ENCODE measurements at regions not wholly inside any gene's neighbourhood (a gene's known extent, or its start where the extent isn't known, plus 50 kb on each side); places are given as distances from the start of the nearest gene placed in this dataset.

DNA sequence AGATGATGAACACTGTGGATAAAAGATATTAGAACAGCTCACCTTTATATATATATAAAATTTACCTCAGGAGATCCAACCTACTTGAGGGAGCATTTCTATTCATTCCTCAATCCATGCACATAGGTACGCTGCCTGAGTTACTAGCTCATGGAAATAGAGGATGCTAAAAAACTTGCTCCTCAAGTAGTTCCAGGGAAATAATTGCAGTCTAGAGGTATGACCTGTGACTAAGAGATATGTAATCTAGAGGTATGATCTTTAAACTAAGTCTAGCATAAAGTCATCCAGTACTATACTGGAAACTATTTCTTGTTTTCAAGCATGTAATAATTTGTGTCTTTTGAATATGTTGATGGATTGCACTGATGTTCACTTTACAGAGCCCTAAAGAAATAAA is 471.2 kb downstream of the TAF11L14 start:
- no peak overlapping the region for H3K4me3 ChIP-seq
- intact Hi-C loops (cut with DNase I; ENCODE audit: low total_unique reads), result no loop called here
- no peaks in the 10 kb centered on the region for H3K4me1 ChIP-seq
- no peak overlapping the region for H3K27ac ChIP-seq
- no peak for DNase-seq
- H3K9me3 ChIP-seq, result no peaks in the 10 kb centered on the region
- TF ChIP-seq POLR2A (IDR thresholded peaks at IDR 0.05), result no peak
- TF ChIP-seq, protein P1, sequence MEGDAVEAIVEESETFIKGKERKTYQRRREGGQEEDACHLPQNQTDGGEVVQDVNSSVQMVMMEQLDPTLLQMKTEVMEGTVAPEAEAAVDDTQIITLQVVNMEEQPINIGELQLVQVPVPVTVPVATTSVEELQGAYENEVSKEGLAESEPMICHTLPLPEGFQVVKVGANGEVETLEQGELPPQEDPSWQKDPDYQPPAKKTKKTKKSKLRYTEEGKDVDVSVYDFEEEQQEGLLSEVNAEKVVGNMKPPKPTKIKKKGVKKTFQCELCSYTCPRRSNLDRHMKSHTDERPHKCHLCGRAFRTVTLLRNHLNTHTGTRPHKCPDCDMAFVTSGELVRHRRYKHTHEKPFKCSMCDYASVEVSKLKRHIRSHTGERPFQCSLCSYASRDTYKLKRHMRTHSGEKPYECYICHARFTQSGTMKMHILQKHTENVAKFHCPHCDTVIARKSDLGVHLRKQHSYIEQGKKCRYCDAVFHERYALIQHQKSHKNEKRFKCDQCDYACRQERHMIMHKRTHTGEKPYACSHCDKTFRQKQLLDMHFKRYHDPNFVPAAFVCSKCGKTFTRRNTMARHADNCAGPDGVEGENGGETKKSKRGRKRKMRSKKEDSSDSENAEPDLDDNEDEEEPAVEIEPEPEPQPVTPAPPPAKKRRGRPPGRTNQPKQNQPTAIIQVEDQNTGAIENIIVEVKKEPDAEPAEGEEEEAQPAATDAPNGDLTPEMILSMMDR (IDR thresholded peaks at IDR 0.05), result no peak
- no peaks in the 10 kb centered on the region for H3K27me3 ChIP-seq
- 96 to 98% methylated on average over 1 of the region's 1 CpG for WGBS, 2 donors
- H3K36me3 ChIP-seq (ENCODE audit: low read depth, missing control alignments), result no peaks in the 10 kb centered on the region

DNA sequence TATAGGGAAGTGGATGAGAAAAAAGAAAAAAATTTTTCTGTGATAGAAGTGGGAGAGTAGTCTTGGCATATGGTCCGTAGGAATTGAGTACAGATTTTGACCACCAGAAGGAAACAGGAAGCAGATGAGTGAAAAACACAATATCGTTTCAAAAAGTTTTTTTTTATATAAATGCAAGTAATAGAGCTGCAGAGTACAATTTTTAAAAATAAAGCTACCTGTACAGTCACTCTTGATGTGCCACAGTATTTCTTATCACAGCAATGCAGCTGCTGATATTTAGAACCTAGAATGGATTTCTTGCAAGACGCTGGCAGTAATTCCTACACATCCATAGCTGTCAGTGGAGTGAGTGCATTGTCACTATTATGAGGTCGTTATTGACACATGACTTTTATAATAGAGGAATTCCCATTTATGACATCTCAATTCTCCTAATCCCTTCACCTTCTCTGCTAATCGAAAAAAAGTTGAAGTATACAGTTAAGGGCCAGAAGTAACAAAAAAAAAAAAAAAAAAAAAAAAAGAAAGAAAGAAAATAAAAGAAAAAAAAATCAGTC is 477.7 kb downstream of the TAF11L14 start:
- no peak overlapping the region for H3K4me3 ChIP-seq
- TF ChIP-seq, protein P1 (IDR thresholded peaks at IDR 0.05), result no peak
- TF ChIP-seq POLR2A (IDR thresholded peaks at IDR 0.05), result no peak
- H3K27me3 ChIP-seq, result no peaks in the 10 kb centered on the region
- 51 to 54% methylated on average over 5 of the region's 5 CpGs for WGBS, 2 donors
- DNase-seq, result no peak
- no peak overlapping the region for H3K27ac ChIP-seq
- intact Hi-C loops (cut with DNase I; ENCODE audit: low total_unique reads), result no loop called here
- no peaks in the 10 kb centered on the region for H3K4me1 ChIP-seq
- no peaks in the 10 kb centered on the region for H3K36me3 ChIP-seq (ENCODE audit: low read depth, missing control alignments)
- H3K9me3 ChIP-seq, result no peaks in the 10 kb centered on the region

DNA sequence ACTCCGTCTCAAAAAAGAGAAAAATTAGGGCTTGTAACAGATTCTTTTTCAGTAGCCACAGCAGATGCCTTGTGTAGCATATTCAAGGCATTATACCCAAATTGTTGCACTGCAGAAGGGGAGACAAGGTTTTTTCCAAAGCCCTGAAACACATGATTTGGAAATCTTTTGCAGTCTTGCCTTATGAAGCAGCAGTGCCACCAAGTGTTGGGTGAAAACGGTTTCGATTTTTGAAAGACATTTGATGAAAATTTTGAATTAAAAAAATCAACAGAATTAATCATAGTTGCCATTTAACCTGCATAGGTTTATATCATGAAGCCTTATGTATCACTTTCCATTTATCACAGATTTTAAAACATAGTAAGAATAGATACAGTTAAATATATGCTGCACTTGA is 479.5 kb downstream of the TAF11L14 start:
- no peak overlapping the region for H3K27ac ChIP-seq
- H3K36me3 ChIP-seq (ENCODE audit: low read depth, missing control alignments), result no peaks in the 10 kb centered on the region
- no peaks in the 10 kb centered on the region for H3K9me3 ChIP-seq
- no peak for DNase-seq
- no peak overlapping the region for H3K4me3 ChIP-seq
- intact Hi-C loops (cut with DNase I; ENCODE audit: low total_unique reads), result no loop called here
- TF ChIP-seq, protein P1 (IDR thresholded peaks at IDR 0.05), result no peak
- TF ChIP-seq POLR2A (IDR thresholded peaks at IDR 0.05), result no peak
- WGBS, 2 donors, result 55% methylated on average over 3 of the region's 3 CpGs
- no peaks in the 10 kb centered on the region for H3K4me1 ChIP-seq
- no peaks in the 10 kb centered on the region for H3K27me3 ChIP-seq

DNA sequence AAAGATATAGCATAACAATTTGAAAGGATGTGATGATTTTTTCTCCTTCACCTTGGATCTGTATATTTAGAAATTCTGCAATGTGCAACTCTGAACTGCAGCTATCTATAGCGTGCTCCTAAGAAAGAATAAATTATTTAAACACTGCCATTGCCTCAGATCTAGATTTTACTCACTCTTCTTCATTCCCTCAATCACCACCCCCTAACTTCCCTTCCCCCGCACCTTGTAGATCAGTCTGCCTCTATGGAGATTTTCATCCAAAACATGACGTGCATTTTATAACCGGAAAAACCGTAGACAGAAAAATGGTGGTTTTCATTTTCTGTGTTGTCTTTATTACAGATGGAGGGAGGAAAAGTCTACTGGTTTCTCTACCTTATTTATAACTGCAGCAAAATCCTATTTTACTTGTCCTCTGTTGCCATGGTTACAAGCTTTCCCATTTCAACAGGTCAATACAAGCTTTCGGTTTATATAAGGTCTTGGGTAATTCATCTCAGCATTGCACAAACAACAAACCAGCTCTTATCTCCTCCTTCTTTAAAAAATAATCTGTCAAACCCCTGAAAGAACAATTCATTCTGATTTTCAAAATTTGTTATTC is 480.0 kb downstream of the TAF11L14 start:
- Histone ChIP-seq H3K27me3 (no peaks in the 10 kb centered on the region), H3K4me1 (no peaks in the 10 kb centered on the region), H3K9me3 (no peaks in the 10 kb centered on the region), H3K36me3 (ENCODE audit: low read depth, missing control alignments) (no peaks in the 10 kb centered on the region), H3K4me3 (no peak overlapping the region), H3K27ac (no peak overlapping the region)
- TF ChIP-seq, protein P1 (IDR thresholded peaks at IDR 0.05), result no peak
- no peak for TF ChIP-seq POLR2A (IDR thresholded peaks at IDR 0.05)
- DNase-seq, result no peak
- intact Hi-C loops (cut with DNase I; ENCODE audit: low total_unique reads), result no loop called here
- WGBS, 2 donors, result 58 to 66% methylated on average over 6 of the region's 6 CpGs

DNA sequence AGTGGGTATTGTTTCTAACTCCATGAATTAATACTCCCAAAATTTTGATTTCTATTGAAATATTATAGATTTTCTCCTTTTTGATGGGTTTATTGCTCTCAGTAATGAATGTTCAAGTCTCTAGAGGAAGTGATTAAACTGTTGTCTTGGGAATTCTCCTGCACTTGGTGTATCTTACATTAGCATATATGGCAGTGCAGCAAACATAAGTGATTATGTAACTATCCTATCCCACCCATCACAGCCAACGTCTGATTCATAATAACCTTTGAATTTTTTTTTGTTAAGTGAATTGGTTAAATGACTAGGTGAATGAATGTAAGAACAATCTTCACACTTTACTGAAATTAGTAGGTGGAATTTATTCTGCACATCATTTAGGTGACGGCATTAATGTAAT is 483.7 kb downstream of the TAF11L14 start:
- no peak overlapping the region for H3K4me3 ChIP-seq
- TF ChIP-seq, protein P1 (IDR thresholded peaks at IDR 0.05), result no peak
- no peak for TF ChIP-seq POLR2A (IDR thresholded peaks at IDR 0.05)
- H3K4me1 ChIP-seq, result no peaks in the 10 kb centered on the region
- intact Hi-C loops (cut with DNase I; ENCODE audit: low total_unique reads), result no loop called here
- no peaks in the 10 kb centered on the region for H3K27me3 ChIP-seq
- H3K36me3 ChIP-seq (ENCODE audit: low read depth, missing control alignments), result no peaks in the 10 kb centered on the region
- DNase-seq, result no peak
- H3K9me3 ChIP-seq, result no peaks in the 10 kb centered on the region
- 78 to 86% methylated on average over 2 of the region's 2 CpGs for WGBS, 2 donors
- H3K27ac ChIP-seq, result no peak overlapping the region
